HFFc6 (cell line): ENCODE measurements at regions not wholly inside any gene's neighbourhood (a gene's known extent, or its start where the extent isn't known, plus 50 kb on each side); places are given as distances from the start of the nearest gene placed in this dataset.

ENCODE experiments used
- DNase-seq: peaks from one replicate; pipeline ENCODE4 v3.0.0-alpha.2; 2018
- H3K27ac Mint-ChIP-seq: 2 replicates; pipeline ENCODE4 v1.8.0; 2020; ENCODE audit warnings: mild to moderate bottlenecking, mixed read lengths
- H3K27me3 Mint-ChIP-seq: 2 replicates; pipeline ENCODE4 v1.8.0; 2021; ENCODE audit warnings: mild to moderate bottlenecking, moderate library complexity, mixed read lengths; ENCODE audit not compliant: insufficient read depth
- H3K36me3 Mint-ChIP-seq: 2 replicates; pipeline ENCODE4 v1.8.0; 2021; ENCODE audit warnings: low read depth, mixed read lengths
- H3K4me1 Mint-ChIP-seq: 2 replicates; pipeline ENCODE4 v1.8.0; 2020; ENCODE audit warnings: low read depth, mixed read lengths
- H3K4me3 Mint-ChIP-seq: 2 replicates; pipeline ENCODE4 v1.8.0; 2020; ENCODE audit warnings: mild to moderate bottlenecking, moderate library complexity, mixed read lengths
- H3K9me3 Mint-ChIP-seq: 2 replicates; pipeline ENCODE4 v1.8.0; 2020; ENCODE audit warnings: mild to moderate bottlenecking, mixed read lengths
- CTCF ChIP-seq: fragments of 200-600 bp; sonication (generic); IDR thresholded peaks from 2 replicates; pipeline ENCODE4 v1.5.0; 2021; ENCODE audit warnings: antibody characterized with exemption, mild to moderate bottlenecking

DNA sequence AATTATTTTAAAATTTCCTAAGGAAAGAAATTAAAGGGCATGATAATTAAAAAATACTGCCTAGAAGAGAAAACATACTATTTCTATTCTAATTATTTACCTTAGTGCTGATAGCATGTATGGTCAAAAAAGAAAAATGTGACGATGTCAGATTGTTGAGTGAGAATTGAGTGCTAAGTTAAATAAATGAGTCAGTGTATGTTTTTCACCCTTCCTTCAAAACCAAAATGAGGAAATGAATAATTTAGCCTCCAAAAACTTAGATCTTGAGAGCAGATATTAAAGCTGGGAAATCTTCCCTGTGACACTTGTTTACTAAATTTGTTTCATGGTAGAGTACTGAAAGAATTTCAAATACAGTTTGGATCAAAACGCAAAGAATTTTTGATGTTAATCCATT, 58.6 kb upstream of the NYAP2 start:
- H3K9me3 Mint-ChIP-seq: no peaks in the 10 kb centered on the region
- no peak for DNase-seq
- TF ChIP-seq CTCF: no peak
- no peak overlapping the region for H3K27ac Mint-ChIP-seq
- no peaks in the 10 kb centered on the region for H3K36me3 Mint-ChIP-seq
- H3K4me3 Mint-ChIP-seq: no peak overlapping the region
- H3K4me1 Mint-ChIP-seq: peaks cover 32% of the 10 kb centered on the region
- peaks cover 2% of the 10 kb centered on the region; the same call in 1 of the 2 replicates for H3K27me3 Mint-ChIP-seq

GRCh38 chr2:225337183-225337582, 62.3 kb upstream of the NYAP2 start:
- no peak for TF ChIP-seq CTCF
- Mint-ChIP-seq H3K4me1 (peaks cover 32% of the 10 kb centered on the region), H3K27ac (no peak overlapping the region), H3K4me3 (peak overlapping the region; percentile 5; the same call in 1 of the 2 replicates), H3K27me3 (peaks cover 2% of the 10 kb centered on the region; the same call in 1 of the 2 replicates), H3K36me3 (no peaks in the 10 kb centered on the region), H3K9me3 (no peaks in the 10 kb centered on the region)
- peak; percentile 70 for DNase-seq

DNA sequence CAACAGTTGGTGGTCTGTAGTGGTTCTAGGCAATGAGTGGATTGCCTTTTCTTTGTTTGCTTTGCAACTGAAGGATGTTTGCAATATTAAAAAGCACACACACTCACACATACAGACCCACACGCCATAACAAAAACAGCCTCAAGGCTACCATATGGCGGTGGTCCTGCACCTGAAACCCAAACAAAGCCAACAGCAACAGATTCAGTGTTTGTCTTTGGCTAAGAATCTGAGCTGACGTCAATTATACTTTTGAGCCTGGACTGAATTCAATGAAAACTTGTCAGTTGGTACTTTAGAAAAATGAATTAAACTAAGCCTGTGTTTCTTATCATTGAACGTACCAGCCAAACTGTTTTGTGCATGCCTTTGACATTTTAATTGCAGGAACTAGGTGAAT, 65.0 kb upstream of the NYAP2 start:
- no peak for TF ChIP-seq CTCF
- H3K27me3 Mint-ChIP-seq: peaks cover 2% of the 10 kb centered on the region; the same call in 1 of the 2 replicates
- peaks cover 20% of the 10 kb centered on the region for H3K4me1 Mint-ChIP-seq
- no peak overlapping the region for H3K27ac Mint-ChIP-seq
- H3K9me3 Mint-ChIP-seq: no peaks in the 10 kb centered on the region
- H3K36me3 Mint-ChIP-seq: no peaks in the 10 kb centered on the region
- DNase-seq: no peak
- H3K4me3 Mint-ChIP-seq: no peak overlapping the region

- H3K4me3 Mint-ChIP-seq: peak overlapping the region; percentile 13; the same call in 1 of the 2 replicates
- no peak overlapping the region for H3K27ac Mint-ChIP-seq
- H3K36me3 Mint-ChIP-seq: no peaks in the 10 kb centered on the region
- peaks cover 8% of the 10 kb centered on the region; the same call in 1 of the 2 replicates for H3K27me3 Mint-ChIP-seq
- peak; percentile 36; the same call in 1 of the 2 replicates for TF ChIP-seq CTCF
- H3K9me3 Mint-ChIP-seq: no peaks in the 10 kb centered on the region
- DNase-seq: peak; percentile 50
- peaks cover 14% of the 10 kb centered on the region for H3K4me1 Mint-ChIP-seq
Observed at GRCh38 chr2:225328192-225328591, 71.3 kb upstream of the NYAP2 start.

- no peak for DNase-seq
- TF ChIP-seq CTCF: no peak
- Mint-ChIP-seq H3K27ac (no peak overlapping the region), H3K4me1 (peaks cover 14% of the 10 kb centered on the region), H3K9me3 (no peaks in the 10 kb centered on the region), H3K36me3 (no peaks in the 10 kb centered on the region), H3K27me3 (peaks cover 8% of the 10 kb centered on the region; the same call in 1 of the 2 replicates), H3K4me3 (no peak overlapping the region)
Observed at GRCh38 chr2:225326969-225327368, 72.5 kb upstream of the NYAP2 start.

DNA sequence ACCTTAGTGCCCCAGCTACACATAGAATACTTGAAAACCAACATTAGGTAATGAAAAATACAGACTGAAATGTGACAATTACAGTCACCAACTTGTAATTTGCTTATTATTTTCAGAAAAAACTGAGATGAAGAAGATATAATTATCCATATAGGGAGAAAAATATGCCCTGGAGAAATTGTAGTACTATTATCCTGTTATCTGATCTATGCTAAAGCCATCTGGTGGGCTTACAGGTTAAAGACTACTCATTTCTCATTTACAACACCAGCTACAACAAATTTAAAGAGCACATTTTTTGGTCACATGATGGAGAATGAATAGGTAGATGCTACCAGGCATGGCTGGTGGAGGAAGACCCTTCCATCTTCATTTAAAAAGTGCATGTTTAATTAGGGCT, 79.6 kb upstream of the NYAP2 start:
- Mint-ChIP-seq H3K4me1 (no peaks in the 10 kb centered on the region), H3K36me3 (no peaks in the 10 kb centered on the region), H3K4me3 (no peak overlapping the region), H3K9me3 (no peaks in the 10 kb centered on the region), H3K27ac (no peak overlapping the region), H3K27me3 (no peaks in the 10 kb centered on the region)
- no peak for DNase-seq
- TF ChIP-seq CTCF: no peak
